Mucosa of gallbladder (tissue), 1 donor: ENCODE measurements at regions not wholly inside any gene's neighbourhood (a gene's known extent, or its start where the extent isn't known, plus 50 kb on each side); places are given as distances from the start of the nearest gene placed in this dataset.

Experiments used
- DNase-seq: peaks from one replicate; pipeline ENCODE4 v3.0.0-alpha.2; 2020; ENCODE audit warnings: low spot score
- donor health status: DM: no; HTN: no; CAD: no.

DNA sequence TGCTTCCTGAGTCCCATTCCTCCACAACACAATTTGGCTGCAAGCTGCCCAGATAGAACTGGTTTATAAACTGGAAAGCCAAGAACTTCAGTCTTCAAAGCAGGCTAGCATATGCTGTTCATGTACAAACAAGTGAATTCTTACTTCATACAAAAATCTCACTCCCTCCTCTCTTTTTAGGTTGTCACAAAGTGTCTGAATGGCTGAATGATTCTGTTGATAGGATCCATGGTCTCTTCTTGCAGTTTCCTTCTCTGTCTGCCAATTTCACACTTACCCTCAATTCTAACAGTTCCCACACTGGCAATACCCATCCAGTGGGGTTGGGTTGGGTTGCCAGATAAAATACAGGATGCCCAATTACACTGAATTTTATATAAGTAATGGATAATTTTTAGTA is 363.5 kb downstream of the DEPDC1B start:
- DNase-seq: no peak

DNA sequence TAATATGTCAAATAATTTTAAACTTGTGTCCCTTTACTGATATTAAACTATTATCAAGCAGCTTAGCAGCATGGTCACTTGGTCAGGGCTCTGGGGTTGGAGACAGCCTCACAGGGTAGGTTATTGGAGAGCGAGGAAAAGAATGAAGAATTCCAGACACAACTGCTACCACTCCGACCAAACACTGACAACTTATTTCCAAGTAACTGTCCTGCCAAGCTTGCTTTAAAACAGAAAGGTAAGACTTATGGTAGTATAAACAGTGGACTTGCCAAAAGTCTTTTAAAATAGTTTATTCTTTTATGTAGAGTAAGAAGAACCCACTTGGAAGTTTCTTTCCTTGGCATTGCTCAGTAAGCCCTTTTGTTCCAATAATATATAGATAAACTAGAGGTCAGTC is 364.1 kb downstream of the DEPDC1B start:
- DNase-seq: no peak

DNA sequence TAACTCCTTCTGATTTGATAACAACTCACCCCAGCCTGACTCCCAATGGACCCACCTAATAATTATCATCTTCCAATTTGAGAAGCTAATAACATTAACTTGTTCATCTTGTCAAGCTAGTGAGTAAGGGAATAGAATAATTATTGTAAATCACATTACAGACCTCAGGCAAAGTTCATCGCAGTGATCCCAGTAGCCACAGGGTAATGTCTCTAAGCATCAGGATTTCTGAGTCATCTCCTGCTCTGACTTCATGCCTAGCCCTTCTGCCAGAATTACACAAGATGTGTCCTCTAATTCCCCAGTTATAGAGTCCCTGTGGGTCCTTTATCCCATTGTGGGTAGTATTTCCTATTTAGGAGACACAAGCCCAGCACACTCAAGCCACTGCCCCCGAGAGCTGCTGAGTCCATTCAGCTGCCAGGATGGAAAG is 365.7 kb downstream of the DEPDC1B start:
- DNase-seq: no peak

- no peak for DNase-seq
These were observed 366.9 kb downstream of the DEPDC1B start for GRCh38 chr5:60333005-60333571.

- DNase-seq: no peak
These were observed 367.5 kb downstream of the DEPDC1B start for GRCh38 chr5:60332244-60333004.

DNA sequence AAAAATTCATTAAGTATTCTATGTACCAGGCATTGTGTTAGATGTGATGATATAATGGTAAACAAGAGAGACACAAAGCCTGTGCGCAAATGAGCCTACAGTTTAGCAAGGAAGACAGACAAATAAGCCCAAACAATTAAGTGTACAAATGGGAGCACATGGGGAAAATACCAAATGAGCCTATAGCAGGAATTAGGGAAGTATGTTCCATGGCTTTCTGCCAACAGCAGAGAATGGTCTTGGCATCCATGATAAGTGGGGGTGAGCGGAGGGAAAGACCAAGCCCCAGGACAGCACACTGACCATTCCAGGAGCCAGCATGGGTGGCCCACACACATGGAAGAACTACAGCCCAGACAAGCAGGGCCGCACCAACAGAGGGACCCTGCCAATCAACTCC is 369.7 kb downstream of the DEPDC1B start:
- no peak for DNase-seq

DNA sequence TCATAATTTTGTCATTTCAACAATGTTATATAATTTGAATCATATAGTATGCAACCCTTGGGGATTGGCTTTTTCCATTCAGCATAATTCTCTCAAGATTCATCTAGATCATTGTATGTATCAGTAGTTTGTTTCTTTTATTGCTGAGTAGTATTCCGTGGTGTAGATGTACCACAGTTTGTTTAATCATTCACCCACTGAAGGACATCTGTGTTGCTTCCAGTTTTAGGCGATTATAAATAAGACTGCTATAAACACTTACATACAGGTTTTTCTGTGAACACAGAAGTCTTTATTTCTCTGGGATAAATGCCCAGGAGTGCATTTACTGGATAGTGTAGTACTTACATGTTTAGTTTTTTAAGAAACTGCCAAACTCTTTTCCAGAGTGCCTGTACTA is 374.1 kb downstream of the DEPDC1B start:
- DNase-seq: no peak

DNA sequence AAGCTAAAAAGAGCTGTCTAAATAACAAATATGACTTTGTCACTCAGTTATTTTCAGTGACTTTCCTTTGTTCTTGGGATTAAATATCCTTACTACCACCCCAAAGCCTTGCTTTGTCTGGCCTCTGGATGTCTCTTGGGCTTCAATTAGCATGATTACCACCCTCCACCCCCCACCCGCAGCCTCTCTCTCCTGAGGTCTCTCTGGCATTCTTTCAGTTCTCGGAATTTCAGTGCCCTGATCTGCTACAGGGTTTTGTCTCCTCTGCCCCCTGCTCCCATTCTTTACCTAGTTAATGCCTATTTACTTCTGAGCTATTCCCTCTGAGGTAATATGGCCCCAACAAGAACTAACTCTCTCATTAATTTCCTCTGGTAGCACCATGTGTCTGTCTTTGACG is 376.4 kb downstream of the DEPDC1B start:
- DNase-seq: no peak

DNA sequence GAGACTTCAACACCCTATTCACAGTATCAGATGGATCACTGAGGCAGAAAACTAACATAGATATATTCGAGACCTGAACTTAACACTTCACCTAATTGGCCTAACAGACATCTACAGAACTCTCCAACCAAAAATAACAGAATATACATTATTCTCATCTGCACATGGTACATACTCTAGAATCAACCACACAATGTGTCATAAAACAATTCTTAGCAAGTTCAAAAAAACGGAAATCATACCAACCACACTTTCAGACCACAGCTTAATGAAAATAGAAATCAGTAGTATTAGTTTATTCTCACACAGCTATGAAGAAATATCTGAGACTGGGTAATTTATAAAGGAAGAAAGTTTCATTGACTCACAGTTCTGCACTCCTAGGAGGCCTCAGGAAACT is 387.9 kb downstream of the DEPDC1B start:
- DNase-seq: no peak

DNA sequence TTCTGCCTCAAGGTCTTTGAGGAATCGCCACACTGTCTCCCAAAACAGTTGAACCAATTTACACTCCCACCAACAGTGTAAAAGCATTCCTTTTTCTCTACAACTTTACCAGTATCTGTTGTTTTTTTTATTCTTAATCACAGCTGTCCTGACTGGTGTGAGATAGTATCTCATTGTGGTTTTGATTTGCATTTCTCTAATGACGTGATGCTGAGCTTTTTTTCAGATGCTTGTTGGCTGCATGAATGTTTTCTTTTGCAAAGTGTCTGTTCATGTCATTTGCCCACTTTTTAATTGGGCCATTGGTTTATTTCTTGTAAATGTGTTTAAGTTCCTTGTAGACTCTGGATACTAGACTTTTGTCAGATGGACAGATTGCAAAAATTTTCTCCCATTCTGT is 400.0 kb downstream of the DEPDC1B start:
- no peak for DNase-seq

DNA sequence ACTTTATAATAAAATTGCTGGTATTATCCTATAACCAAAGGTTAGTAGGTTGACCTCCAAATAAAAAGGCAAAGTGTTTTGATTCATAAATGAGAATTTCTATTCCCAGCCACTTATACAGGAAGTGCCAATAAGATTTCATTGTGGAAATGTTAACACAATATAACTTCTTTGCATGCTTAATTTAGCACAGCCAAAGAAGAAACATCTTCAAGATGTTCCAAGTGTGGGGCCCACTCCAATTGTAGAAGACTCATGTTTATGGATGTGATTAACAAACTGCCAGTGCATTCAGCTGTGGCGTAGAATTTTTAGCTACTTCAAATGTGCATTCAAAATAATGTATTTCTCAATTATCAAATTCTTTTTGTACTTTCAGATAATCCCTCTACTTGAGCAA is 402.3 kb downstream of the DEPDC1B start:
- DNase-seq: no peak

DNA sequence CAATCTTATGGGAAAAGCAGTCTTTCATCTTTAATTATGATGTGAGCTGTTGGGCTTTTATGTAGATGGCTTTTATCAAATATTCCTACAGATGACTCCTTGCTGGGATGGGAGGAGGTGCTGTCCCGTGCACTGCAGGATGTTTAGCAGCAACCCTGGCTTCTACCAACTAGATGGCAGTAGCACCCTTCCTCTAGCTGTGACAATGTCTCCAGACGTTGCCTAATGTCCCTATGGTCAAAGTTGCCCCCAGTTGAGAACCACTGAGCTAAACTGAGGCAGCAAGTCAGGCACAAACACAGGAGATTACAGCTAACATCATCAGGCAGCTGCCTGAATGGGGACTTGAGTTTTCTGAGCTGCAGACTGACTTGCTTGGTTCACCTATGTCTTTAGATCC is 401.9 kb upstream of the PDE4D start:
- DNase-seq: peak; percentile 11

- no peak for DNase-seq
These were observed 400.0 kb upstream of the PDE4D start for GRCh38 chr5:60293518-60293917.

GRCh38 chr5:60287174-60287771 is 393.7 kb upstream of the PDE4D start:
- no peak for DNase-seq

DNA sequence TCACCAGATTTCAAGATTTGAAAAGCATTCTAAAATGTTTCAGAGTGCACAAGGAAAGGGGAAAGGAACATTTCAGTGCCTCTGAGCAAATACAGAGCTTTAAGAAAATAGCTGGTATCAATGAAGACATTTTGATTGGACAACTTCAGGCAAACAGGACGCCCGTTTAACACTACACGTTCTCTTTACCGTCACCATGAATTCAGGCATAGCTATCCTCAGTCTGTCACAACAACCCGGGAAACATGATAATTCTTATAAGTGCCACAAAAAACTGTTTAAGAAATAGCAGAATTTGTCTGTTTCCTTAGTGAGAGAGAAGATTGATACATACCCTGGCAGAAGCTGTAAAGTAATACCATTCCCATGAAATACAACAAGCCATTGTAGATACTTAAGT is 392.4 kb upstream of the PDE4D start:
- no peak for DNase-seq

DNA sequence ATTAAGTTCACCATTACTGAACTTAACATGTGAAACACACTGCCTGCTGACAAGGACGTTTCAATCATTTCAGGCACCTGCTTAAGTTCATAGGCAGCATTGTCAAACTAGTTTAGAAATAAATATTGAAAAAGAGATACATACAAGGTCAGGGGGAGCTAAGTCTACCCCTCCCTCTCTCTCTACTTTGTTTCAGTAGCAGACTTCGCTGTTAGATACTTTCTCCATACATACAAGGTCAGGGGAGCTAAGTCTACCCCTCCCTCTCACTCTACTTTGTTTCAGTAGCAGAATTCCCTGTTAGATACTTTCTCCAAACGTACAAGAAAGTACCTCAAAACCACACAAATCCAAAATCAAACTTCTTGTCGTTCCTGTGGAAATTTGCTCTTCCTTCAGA is 387.4 kb upstream of the PDE4D start:
- DNase-seq: no peak

DNA sequence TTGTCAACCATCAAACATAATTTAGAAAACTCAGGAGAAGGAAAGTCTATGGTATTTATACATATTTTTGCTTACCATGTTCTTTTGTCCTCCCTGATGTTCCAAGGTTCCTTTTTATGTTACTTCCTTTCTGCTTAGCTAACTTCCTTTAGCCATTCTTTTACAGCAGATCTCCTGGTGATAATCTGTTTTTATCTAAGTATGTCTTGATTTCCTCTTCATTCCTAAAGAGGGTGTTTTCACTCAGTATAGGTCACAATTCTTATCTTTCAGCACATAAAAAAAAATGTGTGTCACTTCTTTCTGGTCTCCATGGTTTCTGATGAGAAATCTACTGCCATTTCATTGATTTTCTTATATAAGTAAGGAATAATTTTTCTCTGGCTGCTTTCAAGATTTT is 384.4 kb upstream of the PDE4D start:
- DNase-seq: no peak

DNA sequence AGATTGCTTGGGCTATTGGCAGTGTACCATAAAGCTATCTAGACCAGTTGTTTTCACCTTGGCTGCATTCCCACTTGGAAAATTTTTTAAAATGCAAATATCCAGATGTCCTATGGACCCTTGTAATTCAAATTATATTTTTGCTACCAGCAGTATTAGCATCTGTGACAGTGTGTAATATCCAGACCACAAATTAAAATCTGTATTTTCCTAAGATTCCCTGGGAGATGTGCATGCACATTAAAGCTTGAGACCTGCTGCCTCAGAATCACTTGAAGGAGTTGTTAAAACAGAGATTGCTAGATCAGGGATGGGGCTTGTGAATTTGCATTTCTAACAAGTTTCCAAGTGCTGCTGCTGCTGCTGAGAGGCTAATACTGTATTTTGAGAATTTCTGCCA is 381.2 kb upstream of the PDE4D start:
- no peak for DNase-seq

DNA sequence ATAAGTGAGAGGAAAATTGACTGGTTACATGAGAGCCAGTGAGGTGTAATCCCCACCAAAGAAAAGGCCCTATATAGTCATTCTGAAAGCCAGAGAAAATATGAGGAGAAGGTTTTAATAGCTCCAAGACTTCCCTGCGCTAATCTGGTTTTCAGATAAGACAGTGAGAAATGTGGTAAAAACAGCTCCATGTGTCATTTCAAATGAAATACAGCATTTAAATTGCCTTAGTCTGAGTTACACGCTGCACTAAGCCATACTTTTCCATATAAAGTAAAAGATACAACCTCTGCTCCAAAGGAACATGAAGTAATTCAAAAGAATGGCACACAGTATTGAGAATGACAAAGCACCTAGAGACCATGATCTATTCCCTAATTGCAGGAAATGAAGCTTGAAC is 378.0 kb upstream of the PDE4D start:
- DNase-seq: no peak

DNA sequence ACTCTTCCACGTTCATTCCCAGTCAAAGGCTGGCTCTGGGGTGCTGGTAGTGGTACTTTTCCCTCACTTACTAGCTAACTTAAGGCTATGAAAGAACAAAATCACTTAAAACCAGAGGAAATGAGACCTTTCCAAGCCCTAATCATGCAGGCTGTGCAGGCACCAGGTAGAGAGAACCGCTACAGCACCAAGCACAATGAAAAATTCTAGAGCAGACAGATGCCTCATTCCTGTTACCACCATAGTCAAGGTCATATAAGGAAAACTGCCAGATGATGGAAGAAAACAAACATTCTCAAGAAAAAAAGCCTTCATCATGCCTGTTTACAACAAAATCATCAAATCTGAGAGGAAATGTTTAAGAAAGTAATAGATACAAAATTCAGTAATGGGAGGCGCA is 374.4 kb upstream of the PDE4D start:
- no peak for DNase-seq

DNA sequence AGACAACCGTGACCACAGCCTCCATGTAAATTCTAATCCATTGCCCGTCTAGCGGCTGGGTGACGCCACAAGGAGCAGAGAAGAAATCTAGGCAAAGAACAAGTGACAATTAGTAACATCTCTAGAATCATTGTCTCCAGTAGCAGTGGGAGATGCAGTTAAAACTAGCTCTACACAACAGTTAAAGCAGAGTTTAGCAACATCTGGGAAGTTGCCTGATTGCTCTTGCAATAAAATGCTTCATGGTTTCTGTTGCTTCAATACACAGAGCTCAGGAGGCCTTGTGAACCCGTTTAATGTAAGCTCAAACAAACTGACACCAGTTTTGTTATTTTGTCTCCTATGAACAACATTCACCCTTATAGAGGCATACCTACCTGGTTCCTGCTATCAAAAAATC is 369.8 kb upstream of the PDE4D start:
- no peak for DNase-seq

DNA sequence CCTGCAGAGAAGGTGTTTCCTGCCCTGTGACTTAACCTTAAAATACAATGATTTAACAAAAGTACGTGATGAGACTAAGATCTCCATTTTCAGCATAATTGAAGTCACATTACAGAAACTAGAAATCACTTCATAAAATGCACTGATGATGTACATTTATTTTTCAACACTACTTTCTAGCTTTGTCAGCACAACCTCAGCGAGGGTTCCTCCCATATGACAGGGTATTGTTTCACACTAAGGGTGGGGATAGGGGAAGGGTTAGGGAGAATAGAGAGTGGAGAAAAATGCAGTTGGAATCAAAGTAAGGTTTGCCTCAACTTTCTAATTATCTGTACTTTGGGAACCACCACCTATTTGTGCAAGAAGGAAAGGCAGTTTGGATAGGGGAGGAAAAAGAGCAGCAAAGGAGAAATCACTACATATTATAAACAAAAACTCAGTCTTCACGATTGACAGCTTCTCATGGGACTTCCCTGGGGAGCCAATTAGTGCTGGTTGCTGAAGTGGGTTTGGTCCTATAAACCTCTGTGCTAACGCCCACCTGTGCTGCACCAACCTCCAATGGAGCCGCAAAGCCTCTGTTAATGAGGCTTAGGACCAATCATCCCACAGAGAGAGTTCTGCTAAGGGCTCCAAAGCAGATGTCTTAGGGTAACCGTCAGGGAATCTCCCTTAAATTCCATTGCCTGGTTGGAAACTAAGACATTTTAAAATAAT is 369.2 kb upstream of the PDE4D start:
- no peak for DNase-seq

GRCh38 chr5:60261732-60262131 is 368.2 kb upstream of the PDE4D start:
- no peak for DNase-seq
